Mesendoderm (in vitro differentiated cells): ENCODE measurements at regions not wholly inside any gene's neighbourhood (a gene's known extent, or its start where the extent isn't known, plus 50 kb on each side); places are given as distances from the start of the nearest gene placed in this dataset.

Source experiments
- DNase-seq: peaks from one replicate; pipeline ENCODE4 v3.0.0; 2013
- H2AK5ac ChIP-seq: 2 replicates; pipeline ENCODE4 v1.6.1; 2013; ENCODE audit warnings: low read length, inconsistent platforms
- H2BK120ac ChIP-seq: 2 replicates; pipeline ENCODE4 v1.6.1; 2013; ENCODE audit warnings: low read depth, mild to moderate bottlenecking, low read length, moderate library complexity, mixed read lengths
- H2BK15ac ChIP-seq: replicated peaks from 2 replicates; pipeline ENCODE4 v1.6.1; 2013; ENCODE audit warnings: low read depth, mild to moderate bottlenecking, moderate library complexity
- H2BK5ac ChIP-seq: 2 replicates; pipeline ENCODE4 v1.6.1; 2013; ENCODE audit warnings: low read length, inconsistent platforms
- H3K18ac ChIP-seq: 2 replicates; pipeline ENCODE4 v1.6.1; 2013; ENCODE audit warnings: mild to moderate bottlenecking, low read length, mixed read lengths
- H3K23ac ChIP-seq: one replicate; pipeline ENCODE4 v1.6.1; 2013; ENCODE audit warnings: low read length
- H3K27ac ChIP-seq: 2 replicates; pipeline ENCODE4 v1.5.1; 2013; ENCODE audit warnings: low read depth, mild to moderate bottlenecking, inconsistent platforms, low read length, moderate library complexity
- H3K27me3 ChIP-seq: 2 replicates; pipeline ENCODE4 v1.6.1; 2013; ENCODE audit warnings: low read length, control low read depth, mild to moderate bottlenecking, inconsistent platforms; ENCODE audit not compliant: insufficient read depth, poor library complexity
- H3K36me3 ChIP-seq: 2 replicates; pipeline ENCODE4 v1.6.1; 2013; ENCODE audit warnings: low read length, inconsistent platforms; ENCODE audit not compliant: control insufficient read depth, insufficient read depth
- H3K4ac ChIP-seq: one replicate; pipeline ENCODE4 v1.6.1; 2013; ENCODE audit warnings: low read depth, mild to moderate bottlenecking, low read length, moderate library complexity
- H3K4me1 ChIP-seq: 2 replicates; pipeline ENCODE4 v1.6.1; 2013; ENCODE audit warnings: low read depth, low read length, inconsistent platforms; ENCODE audit not compliant: control insufficient read depth
- H3K4me2 ChIP-seq: 2 replicates; pipeline ENCODE4 v1.6.1; 2013; ENCODE audit warnings: low read length
- H3K4me3 ChIP-seq: 2 replicates; pipeline ENCODE4 v1.5.1; 2013; ENCODE audit warnings: mild to moderate bottlenecking, low read length
- H3K56ac ChIP-seq: one replicate; pipeline ENCODE4 v1.6.1; 2013; ENCODE audit warnings: low read length
- H3K79me1 ChIP-seq: 2 replicates; pipeline ENCODE4 v1.6.1; 2013; ENCODE audit warnings: low read length, inconsistent platforms
- H3K79me2 ChIP-seq: 2 replicates; pipeline ENCODE4 v1.6.1; 2013; ENCODE audit warnings: mild to moderate bottlenecking, low read length; ENCODE audit not compliant: control insufficient read depth, insufficient read depth
- H3K9ac ChIP-seq: 2 replicates; pipeline ENCODE4 v1.6.1; 2013; ENCODE audit warnings: low read length, inconsistent platforms
- H4K5ac ChIP-seq: one replicate; pipeline ENCODE4 v1.6.1; 2013; ENCODE audit warnings: low read length
- H4K8ac ChIP-seq: one replicate; pipeline ENCODE4 v1.6.1; 2013; ENCODE audit warnings: low read depth, mild to moderate bottlenecking, control low read depth, low read length, moderate library complexity
- WGBS: extraction: QIAGEN DNeasy Blood & Tissue Kit; methylation state at CpG from one replicate; pipeline ENCODE4 v1.1.7; 2013; ENCODE audit warnings: low lambda C conversion rate, missing lambda C conversion rate; ENCODE audit not compliant: insufficient coverage; ENCODE audit errors: extremely low coverage; 5-methylcytosine and 5-hydroxymethylcytosine counted together

GRCh38 chr18:40049716-40050115, 1905.3 kb upstream of the PIK3C3 start:
- Histone ChIP-seq H3K79me1 (no peaks in the 10 kb centered on the region), H2AK5ac (no peak overlapping the region), H3K4me3 (no peak overlapping the region), H2BK120ac (no peak overlapping the region), H4K8ac (no peak overlapping the region), H3K9ac (no peak overlapping the region), H3K23ac (no peak overlapping the region), H4K5ac (no peak overlapping the region), H3K4me2 (no peak overlapping the region), H3K79me2 (no peaks in the 10 kb centered on the region), H3K4me1 (no peaks in the 10 kb centered on the region), H3K56ac (no peak overlapping the region), H3K36me3 (no peaks in the 10 kb centered on the region), H3K4ac (no peak overlapping the region), H2BK15ac (no peak overlapping the region), H3K27ac (no peak overlapping the region), H2BK5ac (no peak overlapping the region), H3K18ac (no peak overlapping the region), H3K27me3 (no peaks in the 10 kb centered on the region)
- no CpG with 5 or more reads among the region's 5 CpGs for WGBS
- peak; percentile 34 for DNase-seq

DNA sequence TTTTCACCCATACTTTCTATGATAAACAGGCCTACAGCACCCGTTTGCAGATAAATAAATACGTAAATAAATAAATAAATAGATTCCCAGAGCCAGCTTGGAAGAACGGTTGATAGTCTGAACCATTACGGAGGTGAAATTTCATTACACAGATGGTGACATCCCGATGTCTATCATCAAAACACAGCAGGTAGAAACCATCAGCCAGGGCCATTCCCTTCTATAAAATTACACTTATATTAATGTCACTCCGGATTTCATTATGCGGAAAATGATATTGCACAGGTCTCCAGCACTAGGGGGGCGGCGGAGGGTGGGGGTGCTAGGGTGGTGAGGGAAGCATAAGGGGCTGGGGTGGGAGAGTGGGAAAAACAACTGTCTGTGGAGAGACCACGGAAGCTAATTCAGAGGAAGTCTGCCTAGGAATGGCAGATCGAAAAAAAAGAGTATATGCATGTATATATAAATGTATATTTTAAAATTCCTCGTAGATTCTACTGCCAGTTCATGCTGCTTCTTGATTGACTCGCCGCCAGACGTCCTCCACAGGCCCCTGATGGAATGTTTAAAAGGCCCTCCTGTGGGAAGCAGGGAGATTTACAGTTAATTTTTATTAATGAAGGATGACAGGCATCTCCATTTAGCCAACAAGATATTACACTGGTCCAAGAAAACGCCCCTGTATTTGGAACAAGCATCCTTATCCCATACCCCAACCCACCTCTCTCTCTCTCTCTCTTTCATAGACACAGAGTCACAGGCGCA, 1906.0 kb upstream of the PIK3C3 start:
- Histone ChIP-seq H3K23ac (no peak overlapping the region), H3K4me3 (no peak overlapping the region), H3K4me2 (no peak overlapping the region), H3K4me1 (no peaks in the 10 kb centered on the region), H3K27me3 (no peaks in the 10 kb centered on the region), H2AK5ac (no peak overlapping the region), H3K36me3 (no peaks in the 10 kb centered on the region), H3K56ac (no peak overlapping the region), H2BK15ac (no peak overlapping the region), H3K4ac (no peak overlapping the region), H3K79me1 (no peaks in the 10 kb centered on the region), H4K8ac (no peak overlapping the region), H3K79me2 (no peaks in the 10 kb centered on the region), H2BK5ac (no peak overlapping the region), H3K18ac (no peak overlapping the region), H2BK120ac (no peak overlapping the region), H3K27ac (no peak overlapping the region), H4K5ac (no peak overlapping the region), H3K9ac (no peak overlapping the region)
- peak; percentile 25 for DNase-seq
- no CpG with 5 or more reads among the region's 17 CpGs for WGBS

- H3K56ac ChIP-seq, result no peak overlapping the region
- no peak overlapping the region for H3K4me3 ChIP-seq
- H2BK5ac ChIP-seq, result no peak overlapping the region
- no peak overlapping the region for H2BK15ac ChIP-seq
- H3K9ac ChIP-seq, result no peak overlapping the region
- no peak overlapping the region for H3K18ac ChIP-seq
- H3K79me1 ChIP-seq, result no peaks in the 10 kb centered on the region
- DNase-seq, result no peak
- H2BK120ac ChIP-seq, result no peak overlapping the region
- H3K27ac ChIP-seq, result no peak overlapping the region
- no peak overlapping the region for H3K4ac ChIP-seq
- H4K8ac ChIP-seq, result no peak overlapping the region
- no peak overlapping the region for H3K23ac ChIP-seq
- no peaks in the 10 kb centered on the region for H3K27me3 ChIP-seq
- no peaks in the 10 kb centered on the region for H3K36me3 ChIP-seq
- H3K4me1 ChIP-seq, result no peaks in the 10 kb centered on the region
- no peak overlapping the region for H2AK5ac ChIP-seq
- no peaks in the 10 kb centered on the region for H3K79me2 ChIP-seq
- no peak overlapping the region for H3K4me2 ChIP-seq
- WGBS, result no CpG with 5 or more reads among the region's 2 CpGs
- H4K5ac ChIP-seq, result no peak overlapping the region
Measured at GRCh38 chr18:40048253-40048652, 1906.8 kb upstream of the PIK3C3 start.

DNA sequence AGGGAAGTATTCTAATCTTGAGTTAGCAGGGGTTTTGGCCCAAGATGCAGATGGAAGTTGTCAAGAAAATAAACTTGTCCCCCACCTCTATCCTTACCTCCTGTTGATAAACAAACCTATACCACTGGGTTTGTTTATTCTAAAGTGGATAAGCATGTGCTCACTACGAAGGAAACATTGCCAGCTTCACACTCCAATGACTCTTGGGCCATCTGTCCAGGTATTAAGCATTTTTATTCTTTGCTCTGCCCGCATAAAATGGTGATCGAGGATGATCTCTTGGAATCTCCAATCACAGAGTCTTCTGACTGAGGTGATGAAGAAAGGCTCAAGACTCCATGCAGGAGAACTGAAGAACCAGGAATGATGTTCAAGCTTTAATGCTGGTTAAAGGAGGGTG, 1908.4 kb upstream of the PIK3C3 start:
- Histone ChIP-seq H3K23ac (no peak overlapping the region), H4K8ac (no peak overlapping the region), H2AK5ac (no peak overlapping the region), H3K27ac (no peak overlapping the region), H2BK15ac (no peak overlapping the region), H3K9ac (no peak overlapping the region), H3K4me2 (no peak overlapping the region), H3K4me3 (no peak overlapping the region), H3K27me3 (no peaks in the 10 kb centered on the region), H3K36me3 (no peaks in the 10 kb centered on the region), H3K56ac (no peak overlapping the region), H2BK120ac (no peak overlapping the region), H2BK5ac (no peak overlapping the region), H4K5ac (no peak overlapping the region), H3K79me2 (no peaks in the 10 kb centered on the region), H3K4ac (no peak overlapping the region), H3K4me1 (no peaks in the 10 kb centered on the region), H3K18ac (no peak overlapping the region), H3K79me1 (no peaks in the 10 kb centered on the region)
- no CpG with 5 or more reads among the region's 3 CpGs for WGBS
- no peak for DNase-seq

DNA sequence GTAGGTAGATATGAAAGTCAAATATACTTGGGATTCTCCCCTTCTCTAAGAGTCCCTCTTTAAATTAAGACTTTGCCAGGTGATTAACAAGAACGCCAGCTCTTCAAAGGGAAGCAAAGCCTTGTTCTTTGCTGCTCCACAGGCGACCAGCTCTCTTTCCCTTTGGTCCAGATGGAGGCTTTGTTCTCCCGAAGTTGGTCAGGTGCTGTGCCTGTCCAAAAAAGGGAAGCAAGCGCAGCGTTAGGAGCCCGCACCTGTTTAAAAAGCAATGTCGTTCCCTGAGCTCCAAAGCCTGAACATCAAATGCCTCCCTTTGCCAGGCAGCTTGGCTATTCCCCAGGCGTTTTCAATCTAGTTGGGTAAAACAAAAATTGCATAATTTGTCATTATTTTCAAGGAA, 1913.1 kb upstream of the PIK3C3 start:
- Histone ChIP-seq H3K56ac (no peak overlapping the region), H3K4me2 (no peak overlapping the region), H3K4ac (no peak overlapping the region), H3K4me3 (no peak overlapping the region), H3K4me1 (peaks cover 2% of the 10 kb centered on the region), H3K36me3 (no peaks in the 10 kb centered on the region), H4K5ac (no peak overlapping the region), H2AK5ac (no peak overlapping the region), H2BK5ac (no peak overlapping the region), H3K27ac (no peak overlapping the region), H2BK120ac (no peak overlapping the region), H3K9ac (no peak overlapping the region), H3K23ac (no peak overlapping the region), H3K27me3 (no peaks in the 10 kb centered on the region), H4K8ac (no peak overlapping the region), H3K18ac (no peak overlapping the region), H3K79me1 (no peaks in the 10 kb centered on the region), H2BK15ac (no peak overlapping the region), H3K79me2 (no peaks in the 10 kb centered on the region)
- no peak for DNase-seq
- WGBS, result no CpG with 5 or more reads among the region's 8 CpGs

GRCh38 chr18:40040574-40040973, 1914.5 kb upstream of the PIK3C3 start:
- no CpG with 5 or more reads among the region's 4 CpGs for WGBS
- Histone ChIP-seq H3K27me3 (no peaks in the 10 kb centered on the region), H2BK120ac (no peak overlapping the region), H4K5ac (no peak overlapping the region), H3K4ac (no peak overlapping the region), H2BK5ac (no peak overlapping the region), H3K4me1 (peaks cover 2% of the 10 kb centered on the region), H3K4me2 (no peak overlapping the region), H2AK5ac (no peak overlapping the region), H3K23ac (no peak overlapping the region), H3K79me1 (no peaks in the 10 kb centered on the region), H3K56ac (no peak overlapping the region), H3K36me3 (no peaks in the 10 kb centered on the region), H3K9ac (no peak overlapping the region), H3K4me3 (no peak overlapping the region), H2BK15ac (no peak overlapping the region), H3K27ac (no peak overlapping the region), H3K79me2 (no peaks in the 10 kb centered on the region), H4K8ac (no peak overlapping the region), H3K18ac (no peak overlapping the region)
- DNase-seq, result no peak
